NCI-H345 (cell line): ENCODE measurements at regions not wholly inside any gene's neighbourhood (a gene's known extent, or its start where the extent isn't known, plus 50 kb on each side); places are given as distances from the start of the nearest gene placed in this dataset.

Experiments used
- DNase-seq: peaks from one replicate; lab custom pipeline; 2025; lab: John Stamatoyannopoulos, UW

DNA sequence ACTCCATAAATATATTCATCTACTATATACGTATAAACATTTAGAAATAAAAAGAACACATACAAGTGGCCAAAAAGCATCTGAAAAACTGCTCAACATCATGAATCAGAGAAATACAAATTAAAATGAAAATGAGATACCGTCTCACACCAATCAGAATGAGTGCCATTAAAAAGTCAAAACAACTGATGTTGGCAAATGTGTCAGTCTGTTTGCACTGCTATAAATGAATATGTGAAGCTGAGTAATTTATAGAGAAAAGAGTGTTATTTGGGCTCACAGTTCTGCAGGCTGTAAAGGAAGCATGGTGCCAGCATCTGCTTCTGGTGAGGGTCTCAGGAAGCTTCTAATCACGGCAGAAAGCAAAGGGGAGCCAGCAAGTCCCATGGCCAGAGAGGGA is 620.3 kb upstream of the CCDC54 start:
- no peak for DNase-seq

DNA sequence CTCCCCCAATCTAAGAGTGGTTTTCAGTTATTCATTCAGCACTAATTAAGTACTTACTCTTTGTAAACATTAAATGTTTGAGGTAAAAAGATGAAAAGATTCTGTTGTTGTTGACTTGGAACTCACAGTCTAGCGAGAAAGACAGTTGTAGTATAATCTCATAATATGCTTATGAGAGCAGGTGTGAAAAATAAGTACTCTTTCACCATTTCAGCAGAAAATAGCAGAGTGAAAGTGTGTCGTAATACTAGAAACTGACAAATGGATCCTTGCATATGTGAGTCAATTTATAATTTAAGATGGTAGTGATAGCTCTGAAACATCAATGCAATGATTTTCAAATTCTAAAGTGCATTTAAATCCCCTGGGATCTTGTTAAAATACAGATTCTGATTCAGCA is 618.8 kb upstream of the CCDC54 start:
- DNase-seq, result no peak

DNA sequence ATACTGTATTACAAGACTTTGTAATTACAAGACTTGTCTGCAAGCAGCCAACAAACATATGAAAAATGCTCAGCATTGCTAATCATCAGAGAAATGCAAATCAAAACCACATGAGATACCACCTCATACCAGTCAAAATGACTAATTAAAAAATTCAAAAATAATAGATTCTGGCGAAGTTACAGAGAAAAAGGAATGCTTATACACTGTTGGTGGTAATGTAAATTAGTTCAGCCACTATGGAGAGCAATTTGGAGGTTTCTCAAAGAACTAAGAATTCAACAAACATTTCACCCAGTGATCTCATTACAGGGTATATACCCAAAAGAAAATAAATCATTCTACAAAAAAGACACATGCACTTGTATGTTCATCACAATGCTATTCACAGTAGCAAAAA is 617.5 kb upstream of the CCDC54 start:
- DNase-seq, result no peak

DNA sequence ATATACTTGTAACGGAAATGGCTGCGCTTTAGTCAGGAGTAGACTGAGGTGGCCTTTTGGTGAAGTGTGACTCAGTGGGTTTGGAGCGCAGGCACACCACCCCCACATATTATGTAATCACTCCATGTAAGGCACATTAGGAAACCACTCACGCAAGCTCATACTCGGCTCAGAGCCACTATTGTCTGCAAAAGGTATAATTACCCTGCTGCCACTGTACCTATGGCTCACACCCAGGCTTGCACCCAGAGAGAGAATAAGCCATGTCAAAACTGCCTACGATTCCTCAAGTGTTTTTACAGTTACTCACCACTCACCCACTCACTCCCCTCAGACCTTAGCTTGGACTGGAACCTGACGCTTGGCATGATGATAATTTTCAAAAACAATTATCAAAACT is 611.9 kb upstream of the CCDC54 start:
- no peak for DNase-seq

DNA sequence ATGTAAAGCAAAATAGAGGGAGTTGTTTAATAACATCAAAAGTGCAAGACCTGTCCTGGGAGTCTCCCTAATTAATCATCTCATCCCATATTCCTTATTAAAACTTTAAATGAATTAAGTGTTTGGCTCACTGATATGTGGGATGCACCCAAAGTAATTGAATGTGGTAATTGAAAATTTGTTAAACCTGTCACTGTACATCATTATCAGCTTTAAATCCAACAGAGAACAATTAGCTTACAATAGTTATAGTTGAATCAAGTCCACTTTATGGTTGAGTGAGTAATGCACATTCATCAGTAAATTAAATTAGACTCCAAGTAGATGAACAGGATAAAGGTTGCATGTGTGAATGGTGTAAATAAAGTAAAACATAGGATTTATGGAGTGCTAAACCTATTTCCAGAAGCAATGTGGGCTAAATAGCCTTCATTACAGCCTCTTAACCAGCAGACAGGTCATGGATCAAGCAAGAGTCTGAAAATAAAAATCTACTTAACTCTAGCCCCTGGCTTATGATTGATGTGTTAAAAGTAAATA is 608.2 kb upstream of the CCDC54 start:
- no peak for DNase-seq

DNA sequence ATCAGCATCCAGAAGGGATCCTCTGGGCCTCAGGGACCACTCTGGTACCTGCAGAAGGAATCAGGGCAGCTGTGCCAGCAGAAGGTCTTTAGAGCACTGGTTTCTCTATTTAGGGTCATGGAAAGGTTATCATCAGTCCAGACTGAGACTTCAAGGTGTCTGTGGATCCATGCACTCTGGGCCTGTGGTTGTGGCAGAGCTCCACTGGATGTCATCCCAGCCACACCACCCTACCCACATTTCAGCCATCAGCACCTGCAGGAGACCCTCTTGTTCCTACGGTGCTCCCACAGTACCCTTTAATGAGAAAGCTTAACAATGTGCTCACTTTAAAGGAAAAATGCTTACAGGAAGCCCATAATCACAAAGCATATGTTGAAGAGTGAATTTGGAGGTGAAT is 603.4 kb upstream of the CCDC54 start:
- no peak for DNase-seq

DNA sequence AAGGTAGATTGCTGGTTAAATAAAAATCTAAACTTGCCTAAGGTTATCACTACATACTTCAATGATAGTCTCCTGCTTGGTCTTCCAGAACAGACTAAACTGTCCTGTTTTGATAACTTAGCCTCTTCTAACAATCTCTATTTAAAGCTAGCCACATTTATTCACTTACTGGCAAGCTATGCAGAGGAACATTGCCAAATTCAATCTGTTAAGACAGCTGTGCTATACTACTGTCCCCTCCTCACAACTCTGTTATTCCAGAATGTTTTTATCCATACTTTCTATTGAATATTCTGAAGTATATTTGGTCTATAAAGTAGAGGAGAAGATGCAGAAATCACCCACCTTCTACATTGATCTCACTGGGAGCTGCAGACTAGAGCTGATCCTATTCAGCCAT is 594.0 kb upstream of the CCDC54 start:
- no peak for DNase-seq

DNA sequence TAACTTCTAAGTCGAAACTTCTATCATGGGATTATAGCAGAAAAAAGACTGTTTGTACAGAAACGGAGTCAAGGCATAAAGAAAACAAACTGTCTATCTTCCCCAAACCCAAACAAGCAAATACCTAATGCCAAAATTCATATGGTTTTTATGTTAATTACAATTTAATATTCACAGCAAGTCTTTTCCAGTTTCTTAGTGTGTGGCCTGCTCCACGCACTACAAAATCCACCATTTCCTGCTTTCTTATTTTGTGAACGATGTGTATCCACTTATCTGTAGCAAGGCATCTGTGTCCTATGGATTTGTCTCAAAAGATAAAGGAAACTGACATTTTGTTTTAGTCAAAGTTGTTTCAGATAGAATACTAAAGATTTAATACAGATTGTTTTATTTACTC is 588.0 kb upstream of the CCDC54 start:
- DNase-seq, result no peak

DNA sequence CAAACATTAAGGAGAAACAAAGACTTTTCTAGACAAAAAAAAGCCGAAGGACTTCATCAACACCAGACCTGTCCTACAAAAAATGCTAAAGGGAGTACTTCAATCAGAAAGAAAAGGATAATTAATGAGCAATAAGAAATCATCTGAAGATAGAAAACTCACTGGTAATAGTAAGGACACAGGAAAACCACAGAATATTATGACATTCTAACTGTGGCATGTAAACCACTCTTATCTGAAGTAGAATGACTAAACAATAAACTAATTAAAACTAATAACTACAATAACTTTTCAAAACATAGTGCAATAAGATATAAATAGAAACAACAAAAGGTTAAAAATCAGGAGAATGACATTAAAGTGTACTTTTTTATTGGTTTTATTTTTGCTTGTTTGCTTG is 584.5 kb upstream of the CCDC54 start:
- DNase-seq, result no peak

DNA sequence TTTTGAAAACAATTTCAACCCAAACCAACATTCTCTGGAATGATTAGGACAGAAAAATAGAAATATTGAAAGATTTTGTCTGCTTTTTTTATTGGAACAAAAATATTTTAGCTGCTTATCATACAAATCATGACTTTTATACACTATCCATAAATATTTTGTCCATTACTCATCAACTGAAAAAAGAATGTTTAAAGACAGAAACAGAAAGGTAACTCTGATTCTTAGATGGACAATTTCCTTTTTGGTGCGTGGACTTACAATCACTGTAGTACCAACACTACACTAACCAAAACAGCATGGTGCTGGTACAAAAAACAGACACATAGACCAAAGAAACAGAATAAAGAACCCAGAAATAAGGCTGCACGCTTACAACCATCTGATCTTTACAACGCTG is 582.8 kb upstream of the CCDC54 start:
- DNase-seq, result no peak

DNA sequence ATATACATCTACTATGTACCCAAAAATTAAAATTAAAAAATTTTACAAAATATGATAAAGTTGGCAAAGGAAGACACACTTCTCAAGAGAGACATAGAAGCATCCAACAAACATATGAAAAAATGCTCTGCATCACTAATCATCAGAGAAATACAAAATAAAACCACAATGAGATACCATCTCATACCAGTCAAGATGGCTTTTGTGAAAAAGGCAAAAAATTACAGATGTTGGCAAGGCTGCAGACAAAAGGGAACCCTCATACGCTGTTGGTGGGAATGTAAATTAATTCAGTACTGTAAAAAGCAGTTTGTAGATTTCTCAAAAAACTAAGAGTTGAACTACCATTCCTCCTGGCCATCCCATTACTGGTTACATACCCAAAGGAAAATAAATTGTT is 581.7 kb upstream of the CCDC54 start:
- no peak for DNase-seq

DNA sequence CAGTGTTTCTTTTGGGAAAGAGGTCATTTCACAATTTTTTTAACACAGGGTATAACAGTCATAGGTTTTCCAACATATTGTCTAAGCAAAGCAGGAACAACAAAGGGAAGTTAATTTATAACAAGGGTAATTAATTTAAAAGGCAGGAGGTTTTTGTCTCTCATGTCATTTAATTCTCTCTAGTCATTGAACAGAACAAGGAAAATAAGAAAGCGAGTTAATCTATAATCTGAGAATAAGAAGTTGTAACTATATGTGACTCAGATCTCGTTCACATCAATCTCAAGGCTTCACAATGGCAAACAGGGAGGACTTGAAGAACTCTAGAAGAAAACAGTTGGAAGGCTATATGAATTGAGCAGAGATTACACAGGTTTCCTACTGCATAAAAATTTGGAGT is 579.8 kb upstream of the CCDC54 start:
- DNase-seq, result no peak

DNA sequence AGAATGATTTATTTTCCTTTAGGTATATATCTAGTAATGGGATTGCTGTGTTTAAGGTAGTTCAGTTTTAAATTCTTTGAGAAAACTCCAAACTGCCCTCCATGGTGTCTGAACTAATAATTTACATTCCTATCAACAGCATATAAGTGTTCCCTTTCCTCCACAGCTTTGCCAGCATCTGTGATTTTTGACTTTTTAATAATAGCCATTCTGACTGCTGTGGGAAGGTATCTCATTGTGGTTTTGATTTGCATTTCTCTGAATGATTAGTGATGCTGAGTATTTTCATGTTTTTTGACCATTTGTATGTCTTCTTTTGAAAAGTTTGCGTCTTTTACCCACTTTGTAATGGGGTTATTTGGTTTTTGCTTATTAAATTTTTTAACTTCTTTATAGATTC is 571.6 kb upstream of the CCDC54 start:
- no peak for DNase-seq

DNA sequence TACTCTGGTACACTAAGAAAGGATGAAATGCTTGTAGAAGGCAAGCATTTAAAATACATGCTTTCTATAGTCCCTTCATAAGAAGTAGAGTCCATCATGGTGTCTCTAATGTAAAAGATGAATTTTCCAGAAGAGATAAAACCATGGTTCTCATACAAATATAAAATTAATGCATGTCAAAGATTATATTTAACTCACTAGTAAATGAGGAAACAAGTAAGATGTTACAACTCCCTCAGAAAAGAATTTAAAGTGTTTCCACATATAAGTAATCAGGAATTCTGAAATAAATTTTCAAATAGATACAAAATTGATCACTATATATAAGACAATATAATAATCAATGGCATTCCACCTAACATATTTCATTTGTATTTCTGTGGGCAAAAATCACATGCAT is 570.3 kb upstream of the CCDC54 start:
- DNase-seq, result no peak

DNA sequence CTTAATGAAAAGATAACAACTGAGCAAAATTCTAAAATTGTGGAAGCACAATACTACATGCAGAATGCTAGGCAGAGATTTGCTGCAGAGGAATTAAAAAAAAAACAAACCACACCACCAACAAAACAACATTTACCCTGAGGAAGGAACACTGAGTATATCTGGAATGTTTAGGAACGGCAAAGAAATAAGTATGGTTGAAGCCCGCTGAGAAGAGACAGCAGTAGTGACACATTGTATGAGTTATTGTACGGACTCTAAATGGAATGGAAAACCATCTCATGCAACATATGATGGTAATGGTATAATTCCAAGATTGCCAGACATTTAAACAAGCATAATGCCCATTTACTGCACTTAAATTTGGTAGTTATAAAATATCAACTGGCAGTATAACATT is 568.2 kb upstream of the CCDC54 start:
- no peak for DNase-seq

DNA sequence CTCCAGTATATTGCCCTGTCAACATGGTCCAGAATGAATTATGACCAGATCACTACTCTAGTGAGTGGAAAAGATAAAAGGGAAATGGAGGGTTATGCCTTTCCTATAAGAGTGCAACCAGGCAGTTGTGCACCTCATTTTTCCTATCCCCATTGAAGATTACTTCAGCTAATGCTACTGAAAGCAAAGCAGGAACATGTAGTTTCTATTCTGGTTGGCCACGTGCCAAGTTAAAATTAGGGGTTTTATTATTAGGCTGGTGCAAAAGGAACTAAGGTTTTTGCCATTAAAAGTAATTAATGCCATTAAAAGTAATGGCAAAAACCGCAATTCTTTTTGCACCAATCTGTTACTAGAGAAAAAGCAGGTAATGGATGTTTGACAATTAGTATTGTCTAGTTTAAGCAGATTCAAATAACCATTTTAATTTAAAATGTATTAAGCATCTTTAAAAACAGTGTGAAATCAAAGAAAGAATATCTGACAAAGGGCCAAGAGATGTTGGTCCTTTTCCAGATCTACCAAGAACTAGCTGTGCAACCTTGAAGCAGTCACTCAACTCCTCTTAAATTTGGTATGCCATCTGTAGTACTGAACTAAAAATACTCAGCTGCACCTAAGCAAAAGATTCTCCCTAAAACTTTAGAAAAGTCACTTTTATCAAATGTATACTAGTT is 567.5 kb upstream of the CCDC54 start:
- no peak for DNase-seq

DNA sequence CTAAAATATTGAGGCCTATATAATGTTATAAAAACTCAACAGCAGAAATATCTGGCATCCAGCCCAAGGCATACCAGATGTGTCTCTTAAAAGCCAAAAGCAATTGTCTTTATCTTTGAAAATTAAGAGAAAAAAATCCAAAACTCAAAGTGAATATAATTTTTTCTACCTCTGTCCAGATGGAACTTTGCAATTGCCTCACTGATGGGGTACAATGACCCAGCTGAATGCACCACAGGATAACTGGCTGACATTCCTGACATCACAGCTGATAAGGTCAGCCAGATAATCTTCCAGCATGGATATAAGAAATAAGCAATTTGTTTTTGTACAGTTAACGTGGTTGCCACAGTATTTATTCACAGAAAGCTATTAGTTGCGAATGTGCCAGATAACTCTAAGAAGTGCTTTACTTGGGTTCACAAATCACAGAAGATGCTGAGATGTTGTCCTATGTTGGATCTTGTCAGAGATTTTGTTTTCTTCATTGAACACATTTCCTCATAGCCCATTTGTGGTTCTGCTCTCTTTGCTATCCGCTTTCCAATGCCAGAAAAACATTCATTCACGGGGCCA is 566.9 kb upstream of the CCDC54 start:
- no peak for DNase-seq

DNA sequence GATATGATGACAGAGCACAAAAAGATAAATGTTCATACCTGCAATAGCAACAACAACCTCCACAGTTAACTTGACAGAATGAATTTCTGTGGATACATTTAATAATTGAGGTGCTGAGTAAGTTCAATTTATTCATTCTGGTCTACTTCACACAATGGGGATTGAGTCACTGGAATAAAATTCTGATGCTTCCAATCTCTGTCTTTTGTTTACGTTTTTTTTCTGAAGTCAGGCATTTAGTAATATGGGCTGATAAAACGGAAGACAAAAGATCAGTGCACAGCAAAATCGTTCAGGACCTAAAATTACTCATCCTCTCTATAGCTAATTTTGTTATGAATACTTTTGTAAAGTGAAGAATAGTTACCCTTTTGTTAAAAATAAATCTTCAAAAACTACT is 565.9 kb upstream of the CCDC54 start:
- no peak for DNase-seq

DNA sequence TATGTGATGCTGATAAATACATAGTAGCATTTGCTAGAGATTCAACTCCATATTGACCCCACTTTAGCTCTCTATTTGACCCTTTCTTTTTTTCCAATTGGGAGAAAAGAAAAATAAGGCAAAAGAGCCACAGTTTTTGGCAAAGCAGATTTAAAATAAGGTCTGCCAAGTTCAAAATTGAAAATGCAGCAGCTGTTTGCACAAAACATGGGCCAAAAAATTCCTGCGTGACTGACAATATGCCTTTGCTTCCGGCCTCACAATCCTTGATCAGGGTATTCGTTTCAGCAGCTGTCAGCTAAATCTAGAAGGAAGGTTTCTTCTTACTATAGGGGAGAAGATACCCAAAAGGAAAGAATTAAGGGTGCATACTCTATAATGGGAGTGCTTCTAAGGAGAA is 563.5 kb upstream of the CCDC54 start:
- no peak for DNase-seq

DNA sequence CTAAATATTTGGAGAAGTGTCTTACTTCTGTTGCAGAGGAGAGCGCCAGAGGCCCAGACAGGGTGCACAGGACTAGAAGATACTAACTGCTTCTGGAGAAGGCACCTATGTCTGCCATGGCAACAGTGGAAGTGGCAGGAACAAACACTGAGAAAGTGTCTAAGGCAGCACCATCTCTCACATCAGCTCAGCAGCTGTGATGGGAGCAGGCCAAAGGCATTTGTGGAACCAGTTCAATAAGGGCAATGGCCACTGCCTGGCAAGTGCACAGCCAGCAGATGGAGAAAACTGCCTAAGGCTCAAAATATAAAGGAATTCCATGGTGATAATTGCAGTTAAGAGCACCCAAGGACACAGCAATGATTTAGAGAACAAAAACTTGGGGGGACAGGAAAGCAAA is 563.0 kb upstream of the CCDC54 start:
- DNase-seq, result no peak

DNA sequence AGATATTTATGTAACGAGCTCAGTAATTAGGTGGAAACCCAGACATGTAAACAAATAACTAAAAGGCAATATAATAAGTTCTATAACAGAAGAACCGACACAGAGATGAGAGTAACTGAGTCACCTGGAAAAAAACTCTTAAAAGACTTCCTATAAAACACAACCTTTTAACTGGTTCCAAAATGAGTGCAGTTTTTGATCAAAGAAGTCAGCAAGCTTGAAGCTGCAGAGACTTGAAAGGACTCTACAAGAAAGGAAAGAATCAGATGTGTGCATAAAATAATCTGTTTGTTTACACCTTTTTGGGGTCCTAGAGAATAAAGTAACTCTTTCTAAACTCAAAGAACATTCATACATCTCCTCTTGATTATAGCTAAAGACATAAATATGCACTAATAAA is 560.4 kb upstream of the CCDC54 start:
- DNase-seq, result no peak

DNA sequence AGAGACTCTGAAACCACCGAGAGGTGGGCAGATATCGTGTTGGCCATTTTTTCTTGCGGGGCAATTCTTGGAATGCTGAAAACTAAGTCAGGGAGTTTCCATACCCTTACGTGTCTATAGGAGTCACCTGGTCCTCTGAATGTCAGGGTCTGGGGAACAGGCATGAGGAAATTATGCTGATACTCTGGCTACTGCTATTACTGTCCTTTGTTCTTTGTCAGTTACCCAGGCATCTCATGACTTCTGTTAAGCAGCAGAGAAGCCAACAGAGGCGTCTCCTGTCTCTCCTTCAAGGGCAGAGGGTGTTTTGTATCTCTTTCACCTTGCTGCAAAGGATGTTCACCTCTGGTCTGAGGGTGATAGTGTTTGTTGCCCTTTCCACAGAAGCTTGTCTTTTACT is 559.5 kb upstream of the CCDC54 start:
- DNase-seq, result no peak

DNA sequence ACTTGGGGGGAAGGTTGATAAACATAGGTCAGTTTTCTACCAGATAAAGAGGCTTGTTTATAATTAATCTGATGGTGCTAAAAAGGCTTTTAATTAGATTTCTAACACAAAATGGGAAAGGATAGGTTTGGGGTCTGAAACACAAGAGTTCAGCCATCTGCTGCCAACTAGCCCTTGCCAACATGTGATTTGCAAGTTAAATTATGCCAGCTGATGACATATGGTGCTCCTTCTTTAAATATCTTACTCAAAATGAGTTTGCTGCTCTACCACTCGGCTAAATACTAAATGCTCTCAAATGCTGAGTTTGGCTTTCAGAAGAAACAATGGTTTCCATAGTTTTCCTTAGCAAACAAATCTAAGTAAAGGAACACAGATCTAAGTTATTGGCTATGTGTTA is 557.8 kb upstream of the CCDC54 start:
- no peak for DNase-seq

DNA sequence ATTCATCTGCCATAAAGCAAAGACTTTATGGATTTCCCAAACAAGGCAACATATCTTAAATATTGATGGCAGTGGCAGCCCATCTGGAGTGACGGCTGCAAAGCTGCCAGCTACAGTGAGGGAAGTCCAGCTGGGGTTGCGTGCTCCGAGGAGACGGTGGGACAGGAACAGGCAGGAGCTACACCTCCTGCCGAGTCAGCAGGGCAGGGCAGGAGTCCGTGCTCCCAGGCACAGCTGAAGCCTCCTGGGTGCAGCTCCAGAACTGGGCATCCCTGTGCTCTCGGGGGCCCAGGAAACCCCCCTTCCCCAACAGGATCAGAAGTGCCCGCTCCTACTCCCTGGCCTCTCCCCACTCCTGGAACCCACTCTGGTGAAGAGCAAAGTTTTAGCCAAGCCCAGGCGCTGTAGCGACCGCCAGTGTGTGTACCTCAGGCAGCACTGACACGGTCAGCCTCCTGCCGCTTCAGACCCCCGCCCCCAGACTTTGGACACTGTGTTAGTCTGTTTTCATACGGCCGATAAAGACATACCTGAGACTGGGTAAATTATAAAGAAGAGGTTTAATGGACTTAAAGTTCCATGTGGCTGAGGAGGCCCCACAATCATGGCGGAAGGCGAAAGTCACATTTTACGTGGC is 556.4 kb upstream of the CCDC54 start:
- no peak for DNase-seq
